Mucosa of stomach (tissue), 1 donor: ENCODE measurements at regions not wholly inside any gene's neighbourhood (a gene's known extent, or its start where the extent isn't known, plus 50 kb on each side); places are given as distances from the start of the nearest gene placed in this dataset.

Experiments
- H3K27me3 ChIP-seq: one replicate; pipeline ENCODE4 v1.7.0; 2013; ENCODE audit warnings: mild to moderate bottlenecking, low read length; ENCODE audit not compliant: control insufficient read depth, insufficient read depth
- H3K36me3 ChIP-seq: one replicate; pipeline ENCODE4 v1.7.0; 2013; ENCODE audit warnings: low read length; ENCODE audit not compliant: control insufficient read depth, insufficient read depth
- H3K4me1 ChIP-seq: one replicate; pipeline ENCODE4 v1.7.0; 2013; ENCODE audit warnings: mild to moderate bottlenecking, low read length; ENCODE audit not compliant: control insufficient read depth, insufficient read depth
- H3K4me3 ChIP-seq: one replicate; pipeline ENCODE4 v1.7.0; 2013; ENCODE audit warnings: low read length
- H3K9ac ChIP-seq: one replicate; pipeline ENCODE4 v1.7.0; 2013; ENCODE audit warnings: mild to moderate bottlenecking, low read length, moderate library complexity
- H3K9me3 ChIP-seq: one replicate; pipeline ENCODE4 v1.7.0; 2013; ENCODE audit warnings: mild to moderate bottlenecking, low read length, moderate library complexity; ENCODE audit not compliant: control insufficient read depth
- donor health status: Pancreatic carcinoma.

GRCh38 chr18:40852406-40852805 is 1102.6 kb upstream of the PIK3C3 start:
- H3K9me3 ChIP-seq, result no peaks in the 10 kb centered on the region
- no peak overlapping the region for H3K4me3 ChIP-seq
- H3K36me3 ChIP-seq, result no peaks in the 10 kb centered on the region
- H3K9ac ChIP-seq, result no peak overlapping the region
- H3K4me1 ChIP-seq, result no peaks in the 10 kb centered on the region
- no peaks in the 10 kb centered on the region for H3K27me3 ChIP-seq

GRCh38 chr18:40851014-40851429 is 1104.0 kb upstream of the PIK3C3 start:
- Histone ChIP-seq H3K9me3 (no peaks in the 10 kb centered on the region), H3K4me1 (no peaks in the 10 kb centered on the region), H3K27me3 (no peaks in the 10 kb centered on the region), H3K36me3 (no peaks in the 10 kb centered on the region), H3K9ac (no peak overlapping the region), H3K4me3 (no peak overlapping the region)

- H3K9me3 ChIP-seq, result no peaks in the 10 kb centered on the region
- H3K36me3 ChIP-seq, result no peaks in the 10 kb centered on the region
- no peaks in the 10 kb centered on the region for H3K4me1 ChIP-seq
- H3K9ac ChIP-seq, result no peak overlapping the region
- H3K4me3 ChIP-seq, result no peak overlapping the region
- H3K27me3 ChIP-seq, result no peaks in the 10 kb centered on the region
Measured at GRCh38 chr18:40849886-40850285, 1105.1 kb upstream of the PIK3C3 start.

GRCh38 chr18:40841467-40841866 is 1113.6 kb upstream of the PIK3C3 start:
- H3K4me1 ChIP-seq, result no peaks in the 10 kb centered on the region
- no peaks in the 10 kb centered on the region for H3K9me3 ChIP-seq
- H3K9ac ChIP-seq, result no peak overlapping the region
- no peaks in the 10 kb centered on the region for H3K36me3 ChIP-seq
- H3K27me3 ChIP-seq, result no peaks in the 10 kb centered on the region
- no peak overlapping the region for H3K4me3 ChIP-seq

GRCh38 chr18:40841063-40841462 is 1114.0 kb upstream of the PIK3C3 start:
- Histone ChIP-seq H3K9ac (no peak overlapping the region), H3K36me3 (no peaks in the 10 kb centered on the region), H3K9me3 (no peaks in the 10 kb centered on the region), H3K27me3 (no peaks in the 10 kb centered on the region), H3K4me1 (no peaks in the 10 kb centered on the region), H3K4me3 (no peak overlapping the region)

GRCh38 chr18:40832362-40832761 is 1122.7 kb upstream of the PIK3C3 start:
- Histone ChIP-seq H3K4me1 (no peaks in the 10 kb centered on the region), H3K4me3 (no peak overlapping the region), H3K27me3 (no peaks in the 10 kb centered on the region), H3K9ac (no peak overlapping the region), H3K9me3 (no peaks in the 10 kb centered on the region), H3K36me3 (no peaks in the 10 kb centered on the region)

- Histone ChIP-seq H3K9ac (no peak overlapping the region), H3K36me3 (no peaks in the 10 kb centered on the region), H3K4me1 (no peaks in the 10 kb centered on the region), H3K9me3 (no peaks in the 10 kb centered on the region), H3K4me3 (no peak overlapping the region), H3K27me3 (no peaks in the 10 kb centered on the region)
Measured at GRCh38 chr18:40824291-40824690, 1130.7 kb upstream of the PIK3C3 start.

- Histone ChIP-seq H3K27me3 (no peaks in the 10 kb centered on the region), H3K9ac (no peak overlapping the region), H3K36me3 (no peaks in the 10 kb centered on the region), H3K4me3 (no peak overlapping the region), H3K9me3 (no peaks in the 10 kb centered on the region), H3K4me1 (no peaks in the 10 kb centered on the region)
Measured at GRCh38 chr18:40821596-40822243, 1133.3 kb upstream of the PIK3C3 start.

GRCh38 chr18:40812981-40813515 is 1142.0 kb upstream of the PIK3C3 start:
- Histone ChIP-seq H3K4me1 (no peaks in the 10 kb centered on the region), H3K9ac (no peak overlapping the region), H3K9me3 (no peaks in the 10 kb centered on the region), H3K4me3 (no peak overlapping the region), H3K36me3 (no peaks in the 10 kb centered on the region), H3K27me3 (no peaks in the 10 kb centered on the region)

GRCh38 chr18:40810372-40810771 is 1144.7 kb upstream of the PIK3C3 start:
- Histone ChIP-seq H3K4me3 (no peak overlapping the region), H3K4me1 (no peaks in the 10 kb centered on the region), H3K27me3 (no peaks in the 10 kb centered on the region), H3K9ac (no peak overlapping the region), H3K36me3 (no peaks in the 10 kb centered on the region), H3K9me3 (no peaks in the 10 kb centered on the region)

GRCh38 chr18:40789286-40789685 is 1165.7 kb upstream of the PIK3C3 start:
- H3K9me3 ChIP-seq, result no peaks in the 10 kb centered on the region
- H3K4me3 ChIP-seq, result no peak overlapping the region
- no peaks in the 10 kb centered on the region for H3K4me1 ChIP-seq
- H3K27me3 ChIP-seq, result no peaks in the 10 kb centered on the region
- H3K36me3 ChIP-seq, result no peaks in the 10 kb centered on the region
- no peak overlapping the region for H3K9ac ChIP-seq

GRCh38 chr18:40782453-40783130 is 1172.4 kb upstream of the PIK3C3 start:
- Histone ChIP-seq H3K9ac (no peak overlapping the region), H3K27me3 (no peaks in the 10 kb centered on the region), H3K4me3 (no peak overlapping the region), H3K4me1 (no peaks in the 10 kb centered on the region), H3K36me3 (no peaks in the 10 kb centered on the region), H3K9me3 (no peaks in the 10 kb centered on the region)
